ENCODE measurements at regions not wholly inside any gene's neighbourhood (a gene's known extent, or its start where the extent isn't known, plus 50 kb on each side); places are given as distances from the start of the nearest gene placed in this dataset.
"Not testable (repeated sequence)": the region's sequence is repeated elsewhere in the genome, so short reads cannot be mapped to it uniquely, and the experiment has no call there.

DNA sequence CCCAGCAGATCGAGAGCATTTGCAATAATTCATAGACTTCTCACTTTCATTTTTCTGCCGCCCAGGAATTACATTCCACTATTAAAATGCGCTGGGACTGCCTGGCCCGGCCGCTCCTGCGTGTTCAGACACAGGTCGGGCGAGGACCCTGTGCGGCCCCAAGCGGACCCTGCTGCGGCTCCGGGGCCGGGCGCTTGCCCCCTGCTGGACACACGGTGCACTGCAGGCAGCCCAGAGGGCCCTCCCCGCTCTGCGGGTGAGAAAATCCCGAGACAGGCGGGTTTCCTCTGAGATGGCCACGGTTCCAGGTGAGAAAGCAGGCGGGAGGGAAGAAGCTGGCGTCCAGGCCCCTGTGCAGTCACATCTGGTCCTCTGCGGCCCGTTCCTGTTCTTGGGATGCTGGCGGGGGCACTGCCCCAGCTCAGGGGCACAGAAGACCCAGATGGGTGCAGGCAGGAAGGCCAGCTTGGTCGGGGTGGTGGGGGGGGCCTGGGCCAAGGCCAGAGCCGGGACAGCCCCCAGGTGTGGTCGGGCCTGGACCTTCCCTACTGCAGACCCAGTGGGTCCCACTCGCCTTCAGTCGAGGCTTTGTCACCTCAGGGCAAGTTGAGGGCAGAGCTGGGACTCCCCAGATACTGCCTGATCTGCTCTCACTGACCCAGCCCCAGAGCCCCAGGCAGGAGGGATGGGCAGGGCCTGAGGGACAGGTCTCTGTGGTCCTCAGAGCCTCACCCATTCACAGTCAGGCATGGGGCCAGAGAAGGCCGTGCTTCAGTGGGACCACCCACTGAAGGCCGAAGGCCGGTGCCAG lies 135.1 kb downstream of the FAM53A start:
- DNase-seq (peak; percentile 34 to 72 (median 56)), ATAC-seq (peak; percentile 77)
- H3K9me3 ChIP-seq; H3K4me3 ChIP-seq; intact Hi-C loops (cut with DNase I, micrococcal nuclease); H3K36me3 ChIP-seq (ENCODE audit: low read depth): not testable (repeated sequence)
- H3K4me1 ChIP-seq (ENCODE audit: low read depth): peaks cover 17% of the 10 kb centered on the region
- TF ChIP-seq, protein P1, sequence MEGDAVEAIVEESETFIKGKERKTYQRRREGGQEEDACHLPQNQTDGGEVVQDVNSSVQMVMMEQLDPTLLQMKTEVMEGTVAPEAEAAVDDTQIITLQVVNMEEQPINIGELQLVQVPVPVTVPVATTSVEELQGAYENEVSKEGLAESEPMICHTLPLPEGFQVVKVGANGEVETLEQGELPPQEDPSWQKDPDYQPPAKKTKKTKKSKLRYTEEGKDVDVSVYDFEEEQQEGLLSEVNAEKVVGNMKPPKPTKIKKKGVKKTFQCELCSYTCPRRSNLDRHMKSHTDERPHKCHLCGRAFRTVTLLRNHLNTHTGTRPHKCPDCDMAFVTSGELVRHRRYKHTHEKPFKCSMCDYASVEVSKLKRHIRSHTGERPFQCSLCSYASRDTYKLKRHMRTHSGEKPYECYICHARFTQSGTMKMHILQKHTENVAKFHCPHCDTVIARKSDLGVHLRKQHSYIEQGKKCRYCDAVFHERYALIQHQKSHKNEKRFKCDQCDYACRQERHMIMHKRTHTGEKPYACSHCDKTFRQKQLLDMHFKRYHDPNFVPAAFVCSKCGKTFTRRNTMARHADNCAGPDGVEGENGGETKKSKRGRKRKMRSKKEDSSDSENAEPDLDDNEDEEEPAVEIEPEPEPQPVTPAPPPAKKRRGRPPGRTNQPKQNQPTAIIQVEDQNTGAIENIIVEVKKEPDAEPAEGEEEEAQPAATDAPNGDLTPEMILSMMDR (IDR thresholded peaks at IDR 0.05): peak; percentile 99

DNA sequence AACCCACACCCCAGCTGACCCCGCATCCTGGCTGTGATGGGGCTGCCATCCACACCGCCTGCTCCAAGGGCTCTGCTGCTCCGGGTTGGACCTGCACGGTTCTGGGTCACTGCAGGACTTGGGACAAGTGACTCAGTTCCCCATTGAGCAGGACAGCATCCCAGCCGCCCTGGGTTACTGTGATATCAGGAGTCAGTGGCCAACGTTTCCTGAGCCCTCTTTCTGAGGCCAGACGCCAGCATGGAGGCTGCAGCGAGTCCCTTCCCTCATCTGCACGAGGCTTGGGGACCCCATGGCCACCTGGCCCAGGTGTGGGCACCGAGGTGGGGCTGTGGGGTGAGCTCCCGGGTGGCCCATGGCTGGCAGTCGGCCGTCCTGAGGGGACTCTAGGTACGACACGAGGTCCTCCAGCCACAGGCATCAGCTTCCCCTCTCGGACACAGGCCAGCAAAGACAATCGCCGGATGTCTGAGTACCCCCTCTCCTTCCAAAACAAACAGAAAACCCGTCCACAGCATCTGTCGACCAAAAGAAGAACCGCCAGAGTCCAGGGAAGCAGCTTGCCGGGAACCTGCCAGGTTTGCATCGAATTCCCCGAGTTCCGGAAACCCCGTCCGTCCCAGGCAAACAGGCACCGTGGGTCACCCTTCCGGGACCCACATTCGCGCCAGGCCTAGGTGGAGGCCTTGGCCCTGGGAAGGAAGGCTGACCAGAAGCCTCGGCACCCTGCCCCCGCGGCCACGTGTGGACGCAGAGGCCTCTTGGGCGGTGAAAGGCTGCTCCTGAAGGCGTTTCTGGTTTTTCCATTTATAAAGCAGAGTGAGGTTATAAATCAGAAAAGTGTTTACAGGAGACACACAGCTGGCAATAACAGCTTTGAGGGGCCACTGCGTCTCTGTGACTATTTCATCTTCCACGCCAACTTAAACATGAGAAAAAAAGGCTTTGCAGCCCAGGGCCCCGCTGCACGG lies 136.0 kb downstream of the FAM53A start:
- Histone ChIP-seq H3K4me3 (no peak overlapping the region), H3K36me3 (ENCODE audit: low read depth) (no peaks in the 10 kb centered on the region), H3K4me1 (ENCODE audit: low read depth) (peaks cover 18% of the 10 kb centered on the region), H3K9me3 (no peaks in the 10 kb centered on the region)
- peak; percentile 4 for ATAC-seq
- intact Hi-C loops (cut with DNase I, micrococcal nuclease): no loop called here
- peak in 1 of 3 donors; percentile 46 for DNase-seq
- TF ChIP-seq, protein P1 (IDR thresholded peaks at IDR 0.05): no peak

- peaks cover 18% of the 10 kb centered on the region for H3K4me1 ChIP-seq (ENCODE audit: low read depth)
- H3K4me3 ChIP-seq: no peak overlapping the region
- no peak for ATAC-seq
- no peaks in the 10 kb centered on the region for H3K36me3 ChIP-seq (ENCODE audit: low read depth)
- TF ChIP-seq, protein P1 (IDR thresholded peaks at IDR 0.05): no peak
- no peaks in the 10 kb centered on the region for H3K9me3 ChIP-seq
- DNase-seq: no peak
- intact Hi-C loops (cut with DNase I, micrococcal nuclease): no loop called here
Measured at GRCh38 chr4:1547131-1547855, 136.8 kb downstream of the FAM53A start.

DNA sequence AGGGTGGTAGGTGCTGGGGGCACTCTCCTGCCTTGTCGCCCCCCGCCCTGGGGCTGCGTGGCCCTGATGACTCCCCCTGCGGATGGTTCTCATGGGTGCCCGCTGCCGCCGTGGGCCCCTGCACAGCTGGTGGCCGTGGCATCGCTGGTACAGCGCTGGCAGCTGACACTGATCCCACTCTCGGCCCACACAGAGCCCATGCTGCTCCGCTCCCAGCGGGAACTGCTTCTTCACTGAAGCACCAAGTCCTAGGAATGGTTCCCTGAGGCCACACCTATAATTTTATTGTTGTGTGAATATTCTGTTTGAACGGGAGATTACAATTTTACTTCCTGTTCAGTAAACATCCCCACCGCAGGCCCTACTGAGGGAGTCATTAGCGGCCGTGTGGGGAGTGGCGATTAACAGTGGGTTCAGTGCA lies 138.6 kb upstream of the NKX1-1 start:
- Histone ChIP-seq H3K4me3 (no peak overlapping the region), H3K36me3 (ENCODE audit: low read depth) (no peaks in the 10 kb centered on the region), H3K9me3 (no peaks in the 10 kb centered on the region), H3K4me1 (ENCODE audit: low read depth) (peaks cover 18% of the 10 kb centered on the region)
- intact Hi-C loops (cut with DNase I, micrococcal nuclease): no loop called here
- ATAC-seq: peak; percentile 88
- peak in 2 of 3 donors; percentile 44 to 62 for DNase-seq
- TF ChIP-seq, protein P1 (IDR thresholded peaks at IDR 0.05): no peak

GRCh38 chr4:1544435-1544834 lies 138.2 kb upstream of the NKX1-1 start:
- peak; percentile 28 for ATAC-seq

More at GRCh38 chr4:1544435-1544834, 138.2 kb upstream of the NKX1-1 start:
- H3K36me3 ChIP-seq (ENCODE audit: low read depth); H3K4me3 ChIP-seq; H3K9me3 ChIP-seq; intact Hi-C loops (cut with DNase I, micrococcal nuclease); DNase-seq: not testable (repeated sequence)
- peaks cover 18% of the 10 kb centered on the region for H3K4me1 ChIP-seq (ENCODE audit: low read depth)
